GM19452 (cell line): ENCODE measurements at regions not wholly inside any gene's neighbourhood (a gene's known extent, or its start where the extent isn't known, plus 50 kb on each side); places are given as distances from the start of the nearest gene placed in this dataset.

Experiments
- ATAC-seq: cut with Tn5 transposase; IDR thresholded peaks from one replicate; pipeline ENCODE4 v1.9.1; 2021; ENCODE audit not compliant: unreplicated experiment

- ATAC-seq: no peak
Observed at GRCh38 chr22:34045311-34045710, 125.0 kb upstream of the LARGE1 start.

DNA sequence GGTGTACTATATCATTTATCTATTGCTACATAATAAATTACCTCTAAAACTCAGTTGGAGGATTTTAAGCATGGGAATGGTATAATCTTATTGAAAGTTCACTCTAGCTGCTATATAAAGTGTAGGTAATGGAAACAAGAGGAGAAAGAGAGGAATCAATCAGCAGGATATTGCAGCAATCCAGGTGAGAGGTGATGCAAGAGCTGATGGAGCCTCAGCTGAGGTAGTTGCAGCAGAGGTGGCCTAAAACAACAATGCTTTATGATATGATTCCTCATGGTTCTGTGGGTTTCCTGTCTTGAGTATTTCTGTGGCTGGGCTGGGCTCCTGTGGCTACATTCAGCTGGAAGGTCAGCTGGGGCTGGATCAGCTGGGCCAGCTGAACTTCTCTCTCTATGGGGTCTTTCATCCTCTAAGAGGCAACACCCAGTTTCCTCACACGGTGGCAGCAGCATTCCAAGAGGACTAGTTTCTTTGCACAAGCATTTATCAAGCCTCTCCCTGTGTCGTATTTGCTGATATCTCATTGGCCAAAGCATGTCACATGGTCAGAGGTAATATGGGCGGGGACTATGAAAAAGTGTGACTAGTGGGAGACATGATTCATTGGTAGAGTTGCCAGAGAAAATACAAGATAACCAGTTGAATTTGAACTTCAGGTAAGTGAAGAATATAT lies 135.4 kb upstream of the LARGE1 start:
- ATAC-seq: no peak

GRCh38 chr22:34057726-34058125 lies 137.4 kb upstream of the LARGE1 start:
- ATAC-seq: no peak

DNA sequence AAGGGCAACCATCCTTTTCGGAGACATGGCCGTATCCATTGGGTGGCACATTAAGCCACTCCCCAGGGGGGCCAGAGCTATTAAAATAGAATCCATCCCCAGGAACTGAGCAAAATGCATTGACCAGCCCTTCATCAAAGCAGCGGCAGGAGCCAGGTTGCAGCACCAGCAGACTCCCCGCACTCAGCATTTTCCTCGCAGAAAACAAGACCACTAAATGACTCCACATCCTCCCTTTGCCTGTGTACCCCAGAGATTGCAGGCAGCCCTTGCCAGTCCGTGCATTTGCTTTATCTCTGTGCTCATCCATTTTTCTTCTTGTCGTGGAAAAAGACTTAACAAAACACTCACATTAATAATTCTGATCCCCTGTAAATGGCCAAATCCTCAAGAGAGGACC lies 144.4 kb upstream of the LARGE1 start:
- no peak for ATAC-seq

DNA sequence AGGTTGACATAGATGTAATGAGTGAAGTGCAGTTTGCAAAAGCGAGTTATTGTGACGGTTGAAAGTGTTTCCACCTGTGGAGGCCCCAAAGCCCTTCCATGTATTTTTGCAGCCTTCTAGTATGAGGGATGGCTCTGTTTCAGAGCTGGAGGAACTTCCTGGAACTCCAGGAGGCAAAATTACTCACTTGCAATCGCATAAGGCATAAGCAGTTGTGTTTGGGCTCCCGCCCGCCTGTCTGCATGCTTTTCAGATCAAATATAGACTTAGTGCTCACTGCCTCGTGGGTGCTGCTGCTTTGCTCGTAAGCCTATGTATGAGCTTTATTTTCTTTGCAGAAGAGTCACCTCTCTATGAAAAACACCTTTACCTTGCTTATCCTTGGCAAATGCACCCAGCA lies 146.8 kb upstream of the LARGE1 start:
- ATAC-seq: no peak

DNA sequence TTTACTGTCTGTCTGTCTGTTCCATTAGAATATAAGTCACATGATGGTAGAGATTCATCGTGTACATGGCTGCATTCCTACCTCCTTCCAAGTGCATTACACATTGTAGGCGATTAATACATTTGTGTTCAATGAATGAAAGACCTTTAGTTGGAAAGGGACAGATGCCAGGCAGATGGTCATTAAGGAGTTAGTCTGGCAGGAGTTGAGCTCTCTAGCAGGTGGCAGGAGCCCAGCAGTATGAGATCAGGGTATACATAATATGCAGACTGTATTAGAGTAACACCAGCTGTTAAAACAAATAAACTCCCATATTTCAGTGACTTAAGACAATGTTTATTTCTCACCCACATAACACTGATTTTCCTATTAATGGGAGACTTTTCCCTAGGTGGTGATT lies 147.7 kb upstream of the LARGE1 start:
- ATAC-seq: no peak

DNA sequence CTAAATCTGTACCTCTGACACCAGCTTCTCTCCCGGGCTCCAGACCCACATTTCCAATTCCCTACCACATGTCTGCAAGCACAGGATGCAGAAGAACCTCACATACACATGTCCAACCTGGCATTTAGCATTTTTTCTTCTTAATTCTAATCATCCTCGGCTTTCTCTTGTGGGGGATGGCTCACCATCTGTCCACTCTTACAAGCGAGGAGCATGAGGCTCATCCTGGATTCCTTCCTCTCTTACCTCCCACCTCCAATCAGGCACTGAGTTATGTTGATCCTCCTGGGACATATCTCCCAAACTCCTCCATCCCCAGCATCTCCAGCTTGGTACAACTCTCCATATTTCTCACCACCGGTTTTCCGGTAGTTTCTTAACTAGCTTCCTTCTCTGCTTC lies 149.8 kb upstream of the LARGE1 start:
- no peak for ATAC-seq

GRCh38 chr22:34070531-34070930 lies 150.3 kb upstream of the LARGE1 start:
- ATAC-seq: no peak

DNA sequence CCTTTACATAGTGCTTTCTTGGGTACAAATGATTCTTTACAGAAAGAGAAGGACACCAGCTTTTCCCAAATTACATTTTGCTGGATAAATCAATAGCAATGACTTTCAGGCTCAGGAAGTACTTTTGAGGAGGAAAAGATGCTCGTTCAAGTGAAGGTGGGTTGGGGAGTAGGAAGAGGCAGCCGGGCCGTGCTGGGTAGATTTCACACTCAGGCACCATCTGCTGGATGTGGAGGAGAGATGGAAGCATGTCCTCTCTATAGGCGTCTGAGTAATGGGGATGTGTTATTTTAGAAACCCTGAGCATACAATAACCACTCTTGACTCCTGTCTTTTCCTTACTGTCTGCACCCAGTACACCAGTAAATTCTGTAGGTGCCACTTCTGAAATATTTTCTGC lies 152.3 kb upstream of the LARGE1 start:
- ATAC-seq: no peak

- ATAC-seq: no peak
Observed at GRCh38 chr22:34080433-34080832, 160.2 kb upstream of the LARGE1 start.

DNA sequence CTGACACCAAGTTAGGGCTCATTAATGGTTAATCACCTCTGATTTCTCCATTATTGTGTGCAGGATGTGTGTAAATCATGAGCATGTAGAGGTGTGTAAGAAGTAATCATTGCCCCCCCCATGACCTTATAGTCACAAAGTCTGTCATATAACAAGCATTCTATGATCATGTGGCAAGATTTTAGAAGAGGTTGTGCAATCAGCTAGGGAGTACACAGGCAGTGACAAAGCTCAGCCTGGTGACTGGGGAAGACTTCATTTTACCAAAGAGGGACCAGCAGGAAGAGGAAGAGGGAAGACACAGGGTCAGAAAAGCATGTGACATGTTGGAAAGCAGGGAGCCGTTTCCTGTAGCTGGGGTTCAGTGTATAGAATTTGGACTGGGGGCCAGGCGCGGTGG lies 176.5 kb upstream of the LARGE1 start:
- ATAC-seq: no peak

GRCh38 chr22:34099278-34099677 lies 179.0 kb upstream of the LARGE1 start:
- no peak for ATAC-seq

GRCh38 chr22:34102633-34103032 lies 182.4 kb upstream of the LARGE1 start:
- no peak for ATAC-seq

DNA sequence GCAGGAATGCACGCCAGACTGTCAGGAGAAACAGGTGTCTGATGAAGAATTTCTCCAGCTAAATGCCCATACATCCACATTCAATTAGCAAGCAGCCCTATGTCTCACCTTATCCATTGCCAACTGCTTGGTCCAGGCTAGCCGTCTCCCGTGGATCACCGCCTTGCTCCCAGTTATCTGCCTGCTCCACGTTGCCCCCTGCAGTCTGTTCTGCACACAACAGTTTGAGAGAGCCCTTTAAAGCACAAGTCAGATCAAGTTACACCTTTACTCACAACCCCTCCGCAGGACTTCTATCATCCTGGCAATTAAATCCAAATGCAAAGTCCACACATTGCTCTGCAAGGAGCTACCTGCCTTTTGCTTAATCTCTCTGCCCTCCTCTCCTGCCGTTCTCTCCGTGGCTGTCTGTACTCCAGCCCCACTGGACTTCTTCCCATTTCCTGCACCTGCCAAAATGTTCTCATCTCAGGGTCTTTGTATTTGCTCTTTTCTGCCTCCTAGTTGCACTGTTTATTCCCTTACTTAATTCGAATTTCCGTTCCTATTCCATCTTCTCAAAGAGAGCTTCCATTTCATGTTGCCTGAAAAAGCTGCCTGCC lies 185.3 kb upstream of the LARGE1 start:
- ATAC-seq: no peak

DNA sequence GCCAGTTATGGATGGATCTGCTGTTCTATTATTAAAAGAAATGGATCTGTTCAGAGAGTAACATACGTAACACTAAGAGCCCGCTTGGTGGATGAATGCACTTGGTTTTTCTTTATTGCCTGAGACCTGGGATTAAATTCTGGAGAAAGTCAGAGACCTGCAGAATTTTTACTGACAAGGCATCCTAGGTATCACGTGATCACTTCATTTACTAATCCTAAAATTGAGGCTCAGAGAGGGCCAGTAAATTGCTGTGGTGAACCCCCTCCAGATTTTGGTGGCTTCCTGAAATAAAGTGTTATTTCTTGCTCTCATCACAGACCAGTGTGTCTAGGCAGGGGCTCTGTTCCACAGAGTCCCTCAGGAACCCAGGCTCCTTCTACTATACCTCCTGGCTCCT lies 187.9 kb upstream of the LARGE1 start:
- no peak for ATAC-seq

DNA sequence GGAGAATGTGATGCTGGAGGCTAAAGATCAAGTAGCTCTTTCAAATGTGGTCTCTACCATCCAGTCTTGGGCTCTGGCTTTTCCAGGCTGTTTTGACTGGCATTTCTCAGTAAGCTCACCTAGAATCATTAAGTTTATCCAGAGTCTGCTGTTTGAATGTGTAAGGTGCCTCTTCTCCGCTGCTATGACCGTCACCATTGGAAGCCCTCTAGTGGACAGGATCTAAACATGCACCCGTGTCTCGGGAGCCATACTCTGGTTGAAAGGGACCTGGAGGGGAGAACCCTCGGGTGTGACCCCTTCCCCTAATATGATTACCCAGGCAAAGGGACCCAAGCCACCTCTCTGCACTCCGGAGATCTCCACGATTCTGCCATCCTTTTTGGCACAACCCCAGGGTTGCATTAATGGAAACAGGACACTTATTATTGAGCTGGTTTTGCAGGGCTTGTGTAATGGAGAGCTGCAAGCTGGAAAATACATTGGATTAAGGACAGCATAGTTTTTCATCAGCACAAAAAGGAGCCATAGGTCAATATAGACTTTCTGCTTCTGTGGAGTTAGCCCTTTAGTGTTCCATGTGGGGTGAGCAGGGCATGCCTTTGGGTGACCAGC lies 191.0 kb upstream of the LARGE1 start:
- ATAC-seq: no peak

DNA sequence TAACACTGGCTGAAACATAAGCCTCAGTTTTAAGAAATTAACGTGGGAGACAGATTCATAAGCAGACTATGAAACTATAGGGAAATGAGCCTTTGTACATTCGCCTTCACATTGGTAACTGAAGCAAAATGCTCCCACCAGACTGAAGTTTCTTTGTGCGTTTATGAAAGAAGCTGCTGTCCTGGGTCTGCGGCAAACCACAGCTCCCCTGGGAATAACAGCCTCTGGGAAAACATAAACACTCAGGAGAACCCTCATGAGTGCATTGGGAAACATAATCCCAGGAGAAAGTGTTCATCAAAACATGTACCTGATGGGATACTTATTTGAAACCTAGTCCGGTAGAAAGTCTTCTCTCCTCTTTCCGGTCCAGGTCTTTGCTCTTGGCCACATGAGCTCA lies 193.1 kb upstream of the LARGE1 start:
- ATAC-seq: no peak

- ATAC-seq: no peak
Observed at GRCh38 chr22:34114406-34114805, 194.1 kb upstream of the LARGE1 start.

DNA sequence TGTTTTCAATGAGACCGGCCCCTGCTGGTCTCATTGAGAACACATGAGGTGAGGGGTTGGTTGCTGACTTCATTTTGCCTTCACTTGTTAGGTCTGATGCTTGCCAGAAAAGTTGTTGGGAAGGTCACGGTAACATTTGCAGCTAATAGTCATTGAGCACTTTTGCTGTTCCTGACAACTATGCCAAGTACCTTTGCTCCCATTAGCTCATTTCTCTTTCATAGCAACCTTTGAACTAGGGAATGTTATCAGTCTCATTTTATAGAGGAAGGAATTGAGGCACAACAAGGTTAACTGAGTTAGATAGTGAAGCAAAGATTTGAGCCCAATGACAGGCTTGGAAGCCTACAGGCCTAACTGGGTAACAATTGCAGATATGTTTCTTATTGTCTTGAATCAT lies 195.4 kb upstream of the LARGE1 start:
- ATAC-seq: no peak

DNA sequence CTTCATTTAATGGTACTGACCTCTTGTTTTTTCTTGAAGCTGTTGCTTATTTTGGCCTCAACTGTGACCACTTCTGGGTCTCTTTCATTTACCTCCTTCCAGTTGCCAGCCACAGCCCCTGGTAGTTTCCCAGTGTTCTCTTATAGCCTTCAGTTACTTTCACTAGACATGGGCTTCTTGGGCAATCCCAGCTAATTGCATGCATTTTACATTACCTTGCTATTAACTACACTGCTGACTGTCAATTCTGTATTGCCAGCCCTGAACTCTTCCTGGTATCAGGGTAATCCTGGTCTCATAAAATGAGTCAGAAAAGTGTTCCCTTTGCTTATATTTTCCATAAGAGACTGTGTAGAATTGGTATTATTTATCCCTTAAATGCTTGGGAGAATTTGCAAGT lies 195.8 kb upstream of the LARGE1 start:
- ATAC-seq: no peak

DNA sequence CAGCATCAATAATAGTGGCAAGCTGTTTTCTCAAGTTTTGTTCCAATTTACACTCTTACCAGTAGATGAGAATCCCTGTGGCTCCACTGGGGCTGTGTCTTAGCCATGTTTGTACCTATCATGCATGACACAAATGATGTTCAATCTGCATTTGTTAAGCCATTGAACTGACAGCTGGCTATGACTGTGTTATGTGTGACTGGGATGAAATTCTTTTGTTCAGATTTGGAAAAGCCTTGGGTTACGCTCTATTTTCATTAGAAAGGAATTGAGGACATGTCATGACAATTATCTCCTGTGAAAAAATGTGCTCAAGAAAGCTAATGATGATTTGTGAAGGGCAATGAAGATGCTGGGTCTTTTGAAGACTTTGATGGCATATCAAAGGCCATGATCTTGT lies 201.8 kb upstream of the LARGE1 start:
- ATAC-seq: no peak

DNA sequence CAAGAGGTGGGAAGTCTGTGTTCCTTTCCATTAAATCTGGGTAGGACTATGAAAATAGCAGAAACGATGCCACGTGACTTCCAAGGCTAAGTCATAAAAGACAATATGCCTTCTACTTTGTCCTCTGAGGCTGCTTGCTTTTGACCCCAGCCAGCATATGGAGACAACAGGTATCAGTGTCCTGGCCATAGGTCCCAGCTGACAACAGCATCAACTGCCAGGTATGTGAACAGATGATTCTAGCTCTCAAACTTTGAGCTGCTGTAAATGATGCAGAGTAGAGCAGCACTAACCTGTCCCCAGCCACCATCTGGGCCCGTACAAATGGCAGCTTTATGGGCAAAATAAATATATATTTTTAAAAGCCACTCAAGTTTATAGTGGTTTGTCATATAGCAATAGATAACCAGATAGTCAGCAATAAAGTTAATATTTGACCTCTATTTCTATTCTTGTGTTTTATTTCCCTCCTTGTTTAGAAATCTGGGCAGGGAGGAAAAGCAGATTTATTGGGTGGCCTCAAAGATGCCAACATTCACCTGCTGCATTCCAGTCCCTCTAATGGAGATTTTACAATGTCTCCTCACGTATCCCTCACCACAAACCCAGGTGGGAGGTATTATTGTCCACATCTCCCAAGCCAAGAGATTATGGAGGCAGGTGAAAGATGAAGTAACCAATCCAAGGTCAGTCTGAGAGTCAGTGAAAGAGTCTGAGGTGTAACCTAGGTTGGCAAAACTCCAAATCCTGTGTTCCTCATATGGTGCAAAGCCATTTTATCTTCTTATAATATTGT lies 209.6 kb upstream of the LARGE1 start:
- ATAC-seq: no peak
